Activated naive CD4-positive, alpha-beta T cell treated with Interleukin-2 at 50 U/mL for 16 hours (primary cell): ENCODE measurements at regions not wholly inside any gene's neighbourhood (a gene's known extent, or its start where the extent isn't known, plus 50 kb on each side); places are given as distances from the start of the nearest gene placed in this dataset.

Experiments
- DNase-seq: peaks from one replicate; pipeline ENCODE4 v3.0.0-alpha.2; 2020

DNA sequence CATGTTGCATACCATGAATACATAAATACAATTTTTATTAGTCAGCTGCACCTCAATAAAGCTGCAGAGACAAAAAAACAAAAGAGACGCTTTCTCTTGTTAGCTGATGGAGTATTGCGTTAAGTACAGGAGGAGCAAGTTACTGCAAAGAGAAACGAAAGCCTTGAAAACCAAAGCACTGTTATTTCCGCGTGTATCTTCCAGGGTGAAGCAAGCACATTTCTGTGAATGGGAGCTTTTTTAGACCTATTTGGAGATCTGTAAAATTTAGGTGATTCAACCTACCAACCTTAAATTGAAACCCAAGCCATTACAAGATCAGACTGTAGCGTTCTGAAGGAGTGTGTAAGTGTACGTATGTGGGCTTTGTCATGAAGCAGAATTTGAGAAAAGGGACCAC lies 390.4 kb downstream of the SOX9 start:
- DNase-seq, result no peak

DNA sequence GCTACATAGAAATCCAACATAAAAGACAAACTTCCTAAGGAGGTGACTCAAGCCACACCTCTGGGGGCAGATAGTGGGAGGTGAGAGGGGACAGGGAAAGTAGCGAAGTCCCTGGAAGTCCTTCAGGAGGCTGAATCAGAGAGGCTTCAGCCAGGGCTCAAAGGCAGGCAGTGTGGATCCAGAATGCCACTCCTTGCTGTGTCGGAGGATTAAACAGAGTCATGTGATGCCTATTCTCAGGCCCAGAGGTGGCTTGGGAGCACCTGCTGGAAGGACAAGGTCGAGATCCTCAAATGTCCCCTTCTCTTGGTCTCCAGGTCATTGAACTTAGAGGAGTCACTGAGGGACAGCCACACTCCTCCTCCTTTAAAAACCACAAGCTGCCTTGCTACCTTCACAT lies 391.1 kb downstream of the SOX9 start:
- no peak for DNase-seq

- DNase-seq, result no peak
Measured at GRCh38 chr17:72512649-72513556, 392.1 kb downstream of the SOX9 start.

GRCh38 chr17:72514321-72514861 lies 393.6 kb downstream of the SOX9 start:
- no peak for DNase-seq

DNA sequence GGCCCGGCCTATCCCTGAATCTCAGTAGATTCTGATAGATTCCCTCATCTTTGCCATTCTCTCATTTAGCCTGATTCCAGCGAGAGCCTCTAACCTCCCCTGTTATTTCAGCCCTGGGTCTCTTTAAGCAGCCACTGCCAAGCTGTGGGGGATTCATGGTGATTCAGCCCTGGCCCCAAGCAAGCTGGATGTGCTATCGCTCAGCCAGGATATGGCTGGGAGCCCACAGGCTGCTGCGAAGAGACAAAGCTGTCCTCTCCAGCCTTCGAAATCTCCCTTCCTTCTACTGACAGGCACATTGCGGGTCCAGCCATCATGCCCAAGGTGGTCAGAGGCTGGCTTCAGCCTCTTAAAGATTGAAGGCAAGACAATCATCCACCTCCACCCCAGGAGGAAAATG lies 394.1 kb downstream of the SOX9 start:
- DNase-seq, result no peak

DNA sequence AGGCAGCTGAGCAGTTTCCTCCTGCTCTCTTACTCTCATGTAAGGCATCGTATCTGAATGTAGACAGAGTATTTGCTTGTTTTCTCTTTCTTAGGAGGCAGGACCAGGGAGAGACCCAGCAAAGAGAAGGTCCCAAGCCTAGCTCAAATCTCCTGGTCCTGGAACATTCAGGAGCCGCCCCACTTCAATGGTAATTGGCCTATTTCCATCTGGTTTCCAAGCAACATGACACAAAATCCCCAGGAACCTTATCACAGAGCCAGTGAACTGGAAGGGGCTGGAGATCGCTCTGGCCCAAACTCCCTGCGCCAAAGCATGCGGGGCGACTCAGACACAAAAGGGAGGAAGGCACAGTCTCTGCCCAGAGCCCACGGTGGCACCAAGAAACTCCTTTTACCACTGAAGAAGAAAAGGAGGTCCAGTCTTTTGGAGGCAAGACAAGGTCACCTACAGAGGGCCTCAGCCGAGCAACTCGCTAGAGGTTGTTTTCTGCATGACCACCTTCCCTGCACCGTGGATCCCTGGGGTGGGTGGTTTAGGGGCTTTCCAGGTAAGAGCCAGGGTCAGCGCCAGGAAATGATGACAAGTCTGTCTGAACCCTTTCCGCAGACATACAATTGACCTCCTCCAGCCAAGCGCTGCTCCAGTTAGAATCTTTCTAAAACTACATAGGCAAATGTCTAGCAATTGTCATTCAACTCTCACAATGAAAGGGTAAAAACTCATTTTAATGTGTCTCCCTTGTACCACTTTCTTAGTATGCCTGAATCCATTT lies 394.7 kb downstream of the SOX9 start:
- DNase-seq, result no peak

DNA sequence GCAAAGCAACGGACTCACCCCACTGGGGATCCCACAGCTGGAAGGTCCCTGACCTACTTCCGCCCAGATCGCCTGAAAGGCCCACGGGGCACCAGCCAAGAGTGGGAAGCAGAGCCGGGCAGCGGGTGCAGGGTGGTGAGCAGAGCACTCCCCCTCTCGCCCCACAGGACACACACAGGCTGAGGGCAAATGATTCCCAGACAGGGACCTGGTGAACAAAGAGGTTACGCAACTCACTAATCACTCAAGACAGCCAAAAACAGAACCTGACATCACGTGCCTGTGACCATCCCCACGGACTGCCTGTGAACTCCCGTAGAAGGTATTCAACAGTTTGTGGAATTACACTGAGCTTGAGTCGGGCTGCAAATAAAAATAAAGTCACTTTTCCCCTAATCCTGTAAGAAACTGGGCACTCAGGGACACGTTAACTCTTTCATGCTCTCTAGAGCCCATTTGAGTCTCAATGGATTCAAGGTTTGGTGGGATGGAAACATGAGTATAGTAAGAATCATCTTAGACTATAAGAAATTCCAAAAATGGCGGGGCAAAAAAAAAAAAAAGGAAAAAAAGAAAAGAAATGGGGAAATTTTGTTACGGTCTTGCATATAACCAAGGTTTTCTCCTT lies 396.1 kb downstream of the SOX9 start:
- no peak for DNase-seq

- DNase-seq, result no peak
Measured at GRCh38 chr17:72517413-72518158, 396.8 kb downstream of the SOX9 start.

GRCh38 chr17:72518159-72518732 lies 397.4 kb downstream of the SOX9 start:
- DNase-seq, result no peak

DNA sequence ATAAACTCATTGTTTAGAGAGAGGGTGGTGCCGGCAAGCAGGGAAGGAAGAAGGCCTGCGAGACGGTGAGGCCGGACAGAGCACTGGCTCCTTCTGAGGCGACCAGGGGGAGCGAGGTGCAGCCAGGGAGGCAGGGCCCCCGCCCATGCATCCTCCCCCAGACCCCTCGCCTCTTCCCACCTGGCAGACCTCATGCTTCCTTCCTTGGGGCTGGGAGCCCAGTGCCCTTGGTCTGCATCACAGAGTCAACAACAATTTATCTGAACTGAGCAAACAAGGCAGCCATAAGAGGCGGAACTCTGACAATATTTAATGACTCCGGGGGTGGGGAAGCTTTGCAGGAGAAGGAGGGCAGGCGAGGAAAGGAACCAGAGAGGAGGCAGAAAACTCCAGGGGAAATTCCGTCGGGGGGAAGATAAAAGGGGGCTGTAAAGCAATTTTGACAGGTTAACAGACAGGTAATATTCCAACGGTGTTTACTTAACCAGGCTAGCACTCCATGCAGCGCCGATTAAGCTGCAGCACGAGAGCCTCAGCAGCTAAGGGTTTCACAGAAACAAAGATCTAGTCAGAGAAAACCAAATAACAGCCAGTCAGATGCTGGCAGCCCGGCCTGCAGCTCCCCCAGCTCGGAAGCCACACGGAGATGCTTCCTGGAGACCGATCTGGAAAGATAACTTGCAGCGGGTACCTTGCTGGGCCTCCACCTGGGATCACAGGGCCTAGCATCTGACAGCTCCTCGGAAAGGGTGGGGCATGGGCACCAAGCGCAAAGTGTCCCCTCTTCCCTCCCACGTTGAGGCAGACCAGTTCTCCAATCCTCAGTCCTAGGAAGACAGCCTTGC lies 398.2 kb downstream of the SOX9 start:
- DNase-seq, result no peak

GRCh38 chr17:72519598-72519936 lies 398.7 kb downstream of the SOX9 start:
- no peak for DNase-seq

DNA sequence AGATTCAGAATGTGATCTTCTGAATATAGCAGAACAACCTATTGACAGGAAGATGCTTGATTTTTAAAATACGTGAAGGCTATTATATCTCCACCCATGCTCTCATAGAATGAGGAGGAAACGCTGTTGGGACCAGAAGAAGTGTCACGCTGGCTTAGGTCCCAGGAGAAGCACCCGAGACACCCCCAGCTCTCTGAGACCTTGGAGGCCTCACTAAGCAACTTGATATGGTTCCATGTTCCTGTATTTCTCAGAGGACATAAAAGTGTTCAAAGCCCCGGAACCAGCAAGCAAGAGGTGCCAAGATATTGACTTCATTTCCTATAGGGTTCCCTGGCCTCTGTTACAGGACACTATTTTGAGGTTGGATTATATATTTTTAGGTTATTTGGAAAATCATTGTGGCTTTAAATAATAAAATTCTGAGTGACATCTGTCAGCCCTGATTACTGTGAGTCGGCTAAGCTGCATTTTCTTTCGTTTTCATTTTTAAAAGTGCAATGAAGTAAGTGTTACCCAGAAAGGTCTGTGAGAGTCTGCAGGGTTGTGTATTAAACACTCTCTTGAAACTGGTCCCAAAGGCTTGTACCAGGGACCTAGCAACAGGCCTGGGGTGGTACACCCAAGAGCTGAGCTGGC lies 400.0 kb downstream of the SOX9 start:
- no peak for DNase-seq

GRCh38 chr17:72523491-72523890 lies 402.7 kb downstream of the SOX9 start:
- DNase-seq, result no peak

GRCh38 chr17:72525225-72526015 lies 404.6 kb downstream of the SOX9 start:
- no peak for DNase-seq

GRCh38 chr17:72526769-72527168 lies 405.9 kb downstream of the SOX9 start:
- no peak for DNase-seq

DNA sequence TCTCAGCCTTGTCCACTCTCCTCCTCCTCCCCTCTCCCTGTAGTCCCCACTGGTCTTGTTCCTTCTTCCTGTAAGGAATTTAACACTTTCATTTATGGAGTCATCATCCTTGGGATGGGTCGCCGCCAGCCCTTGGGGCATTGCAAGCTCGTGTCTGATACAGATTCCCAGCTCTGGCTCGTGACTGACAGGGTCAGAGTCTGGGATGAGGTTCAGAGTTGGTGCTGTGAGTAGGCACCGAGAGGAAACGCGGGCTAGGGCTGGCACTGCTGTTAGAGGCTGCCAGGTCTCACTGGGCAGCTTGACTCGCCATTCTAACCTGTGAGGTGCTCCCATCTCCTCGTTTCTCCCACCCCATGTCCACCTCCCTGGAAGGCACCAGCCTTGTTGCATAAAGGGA lies 407.0 kb downstream of the SOX9 start:
- DNase-seq, result no peak

GRCh38 chr17:72528683-72529082 lies 407.9 kb downstream of the SOX9 start:
- DNase-seq, result no peak

DNA sequence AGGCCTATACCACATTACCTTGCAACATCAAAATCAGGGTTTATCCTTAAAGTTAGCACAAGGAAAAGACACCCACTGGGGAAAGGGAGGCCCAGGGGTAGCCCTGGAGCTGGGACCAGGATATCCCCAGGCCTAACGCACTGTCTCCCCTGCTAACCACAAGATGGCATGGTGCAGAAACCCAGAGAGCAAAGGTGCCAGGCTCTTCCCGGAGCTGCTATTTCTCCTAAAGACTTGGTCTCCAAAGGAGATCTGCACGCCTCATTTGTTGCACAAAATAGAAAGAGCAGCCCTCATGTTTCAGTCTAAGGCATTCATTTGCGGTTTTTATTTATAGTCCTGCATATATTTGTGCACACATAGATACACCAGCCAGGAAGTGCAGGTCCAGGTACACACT lies 408.6 kb downstream of the SOX9 start:
- DNase-seq, result no peak

DNA sequence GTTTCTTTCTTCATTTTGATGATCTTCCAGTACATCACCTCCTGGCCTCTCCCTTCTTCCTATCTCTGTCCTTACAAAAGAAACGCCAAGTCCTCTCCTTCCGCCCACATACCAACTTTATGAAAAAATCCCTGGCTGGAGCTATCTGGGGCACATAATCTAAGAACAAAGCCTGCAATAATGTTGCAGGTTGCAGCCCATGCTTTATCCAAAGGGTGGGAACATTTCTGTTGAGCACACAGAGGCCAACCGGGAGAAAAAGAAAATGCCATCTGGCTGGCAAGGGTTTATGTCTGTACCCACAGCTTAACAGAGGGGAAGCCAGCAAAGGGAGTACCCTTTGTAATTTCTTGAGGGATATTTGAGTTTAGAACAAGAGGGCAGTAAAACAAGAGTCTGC lies 409.6 kb downstream of the SOX9 start:
- no peak for DNase-seq

DNA sequence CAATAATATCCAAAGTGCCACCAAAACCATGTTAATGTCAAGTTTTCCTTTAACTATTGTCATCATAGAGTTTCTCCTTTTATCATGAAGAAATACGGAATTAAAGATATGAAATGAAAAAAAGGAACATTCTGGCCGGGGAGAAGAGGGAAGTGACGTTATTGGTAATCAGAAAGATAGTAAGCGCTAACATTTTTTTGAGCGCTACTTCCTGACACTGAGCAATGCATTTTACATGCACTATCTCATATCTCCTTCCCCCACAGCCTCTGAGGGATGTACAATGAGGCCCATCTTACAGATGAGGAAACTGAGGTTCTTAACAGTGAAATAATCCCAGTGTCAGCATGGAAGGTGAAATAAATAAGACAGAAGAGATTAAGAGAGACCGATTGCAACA lies 410.9 kb downstream of the SOX9 start:
- DNase-seq, result no peak
